Activated T-helper 17 cell treated with anti-CD3 and anti-CD28 coated beads, Interleukin-2, amount 50 U/mL, for 72 hours (primary cell): ENCODE measurements at regions not wholly inside any gene's neighbourhood (a gene's known extent, or its start where the extent isn't known, plus 50 kb on each side); places are given as distances from the start of the nearest gene placed in this dataset.
"Not testable (repeated sequence)": the region's sequence is repeated elsewhere in the genome, so short reads cannot be mapped to it uniquely, and the experiment has no call there.

ENCODE experiments used
- ATAC-seq: fragments of 150-1000 bp; cut with Tn5 transposase; replicated peaks from 2 replicates; pipeline ENCODE4 v1.10.0; 2021; ENCODE audit warnings: mild to moderate bottlenecking, moderate library complexity
- H3K27ac Mint-ChIP-seq: one replicate; pipeline ENCODE4 v1.8.0; 2022; ENCODE audit warnings: mixed read lengths
- H3K27me3 Mint-ChIP-seq: one replicate; pipeline ENCODE4 v1.8.0; 2022; ENCODE audit warnings: mixed read lengths
- H3K36me3 Mint-ChIP-seq: one replicate; pipeline ENCODE4 v1.8.0; 2022; ENCODE audit warnings: low read depth, mild to moderate bottlenecking, mixed read lengths
- H3K4me1 Mint-ChIP-seq: one replicate; pipeline ENCODE4 v1.8.0; 2022; ENCODE audit warnings: mixed read lengths
- H3K4me3 Mint-ChIP-seq: one replicate; pipeline ENCODE4 v1.8.0; 2022; ENCODE audit warnings: mild to moderate bottlenecking, mixed read lengths
- H3K9me3 Mint-ChIP-seq: one replicate; pipeline ENCODE4 v1.8.0; 2022; ENCODE audit warnings: mixed read lengths

DNA sequence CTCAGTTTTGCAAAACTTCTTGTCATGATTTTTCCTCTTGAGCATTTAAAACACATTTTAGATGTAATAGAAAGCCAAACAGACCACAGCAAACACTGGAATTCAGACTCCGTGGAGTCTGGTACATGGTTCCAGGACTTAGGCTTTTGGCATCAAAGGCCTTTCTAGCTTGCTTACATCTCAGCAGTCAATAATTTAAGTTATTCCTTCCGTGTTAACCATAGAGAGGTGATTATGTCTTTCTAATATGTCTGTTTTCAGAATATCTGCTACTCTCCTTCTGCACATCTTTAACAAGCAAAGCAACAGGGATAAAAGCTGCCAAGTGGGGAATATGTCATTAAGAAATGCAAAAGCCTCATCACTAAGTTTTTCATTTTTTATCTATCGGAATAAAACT, 171.7 kb upstream of the CRBN start:
- no peaks in the 10 kb centered on the region for H3K27me3 Mint-ChIP-seq
- no peaks in the 10 kb centered on the region for H3K4me1 Mint-ChIP-seq
- H3K27ac Mint-ChIP-seq, result no peak overlapping the region

GRCh38 chr3:3347056-3347455, 167.6 kb upstream of the CRBN start:
- H3K27me3 Mint-ChIP-seq, ATAC-seq, H3K4me3 Mint-ChIP-seq, H3K4me1 Mint-ChIP-seq, H3K27ac Mint-ChIP-seq, H3K36me3 Mint-ChIP-seq, H3K9me3 Mint-ChIP-seq: not testable (repeated sequence)

More for the DNA sequence above, 171.7 kb upstream of the CRBN start:
- Mint-ChIP-seq H3K36me3 (no peaks in the 10 kb centered on the region), H3K9me3 (no peaks in the 10 kb centered on the region), H3K4me3 (no peak overlapping the region)
- no peak for ATAC-seq

GRCh38 chr3:3346556-3346955, 167.1 kb upstream of the CRBN start:
- Mint-ChIP-seq H3K4me1 (no peaks in the 10 kb centered on the region), H3K9me3 (no peaks in the 10 kb centered on the region), H3K36me3 (no peaks in the 10 kb centered on the region), H3K27me3 (peaks cover 9% of the 10 kb centered on the region), H3K27ac (no peak overlapping the region), H3K4me3 (no peak overlapping the region)
- no peak for ATAC-seq

- Mint-ChIP-seq H3K27ac (no peak overlapping the region), H3K27me3 (peaks cover 16% of the 10 kb centered on the region), H3K4me1 (no peaks in the 10 kb centered on the region), H3K36me3 (no peaks in the 10 kb centered on the region), H3K4me3 (no peak overlapping the region), H3K9me3 (no peaks in the 10 kb centered on the region)
- no peak for ATAC-seq
These were observed 162.7 kb upstream of the CRBN start for GRCh38 chr3:3342141-3342540.

DNA sequence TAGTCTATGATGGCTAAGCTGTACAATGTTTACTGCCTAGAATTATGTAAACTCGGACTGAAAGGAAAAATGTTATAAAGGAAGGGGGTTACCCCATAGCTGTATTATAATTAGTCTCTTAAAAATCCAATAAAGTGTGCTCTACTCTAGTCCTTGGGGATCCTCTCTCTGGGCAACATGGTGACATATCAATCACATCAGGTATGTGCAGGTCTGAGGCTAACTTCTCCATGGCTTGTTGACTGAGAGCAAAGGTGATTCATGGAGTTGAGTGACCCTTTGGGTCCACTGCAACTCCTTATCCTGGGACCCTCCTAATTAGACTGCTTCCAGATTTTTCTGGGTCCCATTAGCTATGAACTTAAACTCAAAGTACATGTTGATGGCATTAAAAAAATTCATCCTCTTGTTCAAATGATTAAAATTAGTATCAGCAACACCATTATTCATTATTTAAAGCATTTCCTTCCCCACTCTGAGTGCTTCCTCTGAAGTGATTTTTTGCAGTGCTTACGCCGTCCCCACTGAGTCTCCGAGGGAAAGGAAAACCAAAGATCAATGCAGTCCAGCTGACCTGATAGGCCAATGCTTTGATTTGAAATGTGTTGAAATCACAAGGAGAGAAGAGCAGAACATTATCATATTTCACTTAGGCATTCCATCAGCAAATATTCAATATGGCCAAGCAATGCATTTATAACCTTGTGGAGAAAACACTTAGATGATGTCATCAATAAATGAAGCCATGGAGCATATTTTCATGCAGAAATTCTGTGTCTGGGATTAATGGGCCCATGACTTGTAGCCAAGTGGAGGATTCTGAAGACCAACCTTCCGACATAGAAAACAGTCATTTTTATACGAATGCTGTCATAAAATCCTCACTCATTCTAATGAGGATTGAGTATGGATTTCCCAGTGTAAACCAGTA, 161.7 kb upstream of the CRBN start:
- Mint-ChIP-seq H3K27me3 (peaks cover 16% of the 10 kb centered on the region), H3K4me3 (no peak overlapping the region), H3K4me1 (no peaks in the 10 kb centered on the region), H3K36me3 (no peaks in the 10 kb centered on the region), H3K9me3 (no peaks in the 10 kb centered on the region), H3K27ac (no peak overlapping the region)
- no peak for ATAC-seq

- Mint-ChIP-seq H3K27ac (no peak overlapping the region), H3K9me3 (no peaks in the 10 kb centered on the region), H3K27me3 (peaks cover 13% of the 10 kb centered on the region), H3K4me1 (no peaks in the 10 kb centered on the region), H3K36me3 (no peaks in the 10 kb centered on the region), H3K4me3 (no peak overlapping the region)
- no peak for ATAC-seq
These were observed 161.0 kb upstream of the CRBN start for GRCh38 chr3:3340526-3340925.

DNA sequence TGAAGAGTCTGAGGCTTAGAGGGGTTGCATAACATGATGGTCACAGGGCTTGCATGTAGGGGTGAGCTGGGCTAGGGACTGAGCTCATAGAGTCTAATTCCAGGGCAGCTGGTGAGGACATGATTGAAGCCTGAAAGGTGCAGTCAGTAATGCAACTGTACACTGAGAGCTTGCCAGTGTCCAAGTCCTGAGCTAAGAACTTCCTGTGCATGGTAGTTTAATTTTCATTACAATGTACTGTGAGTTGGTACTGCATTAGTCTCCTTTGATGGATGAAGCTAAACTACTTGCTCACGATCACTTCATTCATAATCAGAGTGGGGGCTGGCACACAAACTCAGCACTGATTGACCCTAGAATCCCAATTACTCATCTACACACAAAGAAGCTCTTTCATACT, 156.4 kb upstream of the CRBN start:
- H3K4me3 Mint-ChIP-seq, result no peak overlapping the region
- H3K27ac Mint-ChIP-seq, result no peak overlapping the region
- peaks cover 7% of the 10 kb centered on the region for H3K27me3 Mint-ChIP-seq
- no peaks in the 10 kb centered on the region for H3K9me3 Mint-ChIP-seq
- H3K4me1 Mint-ChIP-seq, result no peaks in the 10 kb centered on the region
- no peaks in the 10 kb centered on the region for H3K36me3 Mint-ChIP-seq
- ATAC-seq, result no peak

DNA sequence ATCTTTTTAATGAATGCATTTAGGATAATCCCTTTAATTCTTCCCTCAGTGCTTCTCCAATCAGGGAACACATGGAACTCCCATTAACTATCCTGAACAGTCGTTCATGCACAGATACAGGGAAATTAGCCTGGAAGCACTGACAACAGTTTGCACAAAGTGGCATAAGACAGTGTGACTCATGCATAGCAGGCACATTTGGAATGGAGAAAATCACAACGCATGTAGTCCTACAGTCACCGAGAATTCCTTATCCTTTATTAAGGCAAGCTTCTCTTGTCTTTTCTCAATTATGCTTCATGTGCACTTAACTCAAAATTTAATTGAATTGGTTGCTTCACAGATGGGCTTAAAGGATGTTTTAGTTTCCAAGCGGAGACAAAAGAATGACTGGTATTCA, 155.0 kb upstream of the CRBN start:
- no peak for ATAC-seq
- no peak overlapping the region for H3K4me3 Mint-ChIP-seq
- no peaks in the 10 kb centered on the region for H3K4me1 Mint-ChIP-seq
- H3K36me3 Mint-ChIP-seq, result no peaks in the 10 kb centered on the region
- no peak overlapping the region for H3K27ac Mint-ChIP-seq
- H3K9me3 Mint-ChIP-seq, result no peaks in the 10 kb centered on the region
- H3K27me3 Mint-ChIP-seq, result peaks cover 4% of the 10 kb centered on the region

- H3K9me3 Mint-ChIP-seq, result peaks cover 3% of the 10 kb centered on the region
- no peak for ATAC-seq
These were observed 154.1 kb upstream of the CRBN start for GRCh38 chr3:3333571-3333970.

GRCh38 chr3:3316521-3316920, 137.0 kb upstream of the CRBN start:
- Mint-ChIP-seq H3K4me3 (no peak overlapping the region), H3K27me3 (no peaks in the 10 kb centered on the region), H3K36me3 (no peaks in the 10 kb centered on the region), H3K27ac (no peak overlapping the region), H3K9me3 (peaks cover 7% of the 10 kb centered on the region), H3K4me1 (no peaks in the 10 kb centered on the region)
- no peak for ATAC-seq

More at GRCh38 chr3:3333571-3333970, 154.1 kb upstream of the CRBN start:
- Mint-ChIP-seq H3K4me1 (no peaks in the 10 kb centered on the region), H3K27me3 (peaks cover 8% of the 10 kb centered on the region), H3K4me3 (no peak overlapping the region), H3K36me3 (no peaks in the 10 kb centered on the region), H3K27ac (no peak overlapping the region)

- no peak for ATAC-seq
- no peaks in the 10 kb centered on the region for H3K36me3 Mint-ChIP-seq
- H3K4me1 Mint-ChIP-seq, result no peaks in the 10 kb centered on the region
- H3K27ac Mint-ChIP-seq, result no peak overlapping the region
- H3K27me3 Mint-ChIP-seq, result peaks cover 1% of the 10 kb centered on the region
- H3K4me3 Mint-ChIP-seq, result no peak overlapping the region
- peaks cover 7% of the 10 kb centered on the region for H3K9me3 Mint-ChIP-seq
These were observed 136.4 kb upstream of the CRBN start for GRCh38 chr3:3315846-3316245.

- no peak for ATAC-seq
- H3K27ac Mint-ChIP-seq, result no peak overlapping the region
- no peak overlapping the region for H3K4me3 Mint-ChIP-seq
- H3K27me3 Mint-ChIP-seq, result peaks cover 6% of the 10 kb centered on the region
- H3K36me3 Mint-ChIP-seq, result no peaks in the 10 kb centered on the region
- H3K9me3 Mint-ChIP-seq, result no peaks in the 10 kb centered on the region
- H3K4me1 Mint-ChIP-seq, result no peaks in the 10 kb centered on the region
These were observed 130.4 kb upstream of the CRBN start for GRCh38 chr3:3309887-3310286.

GRCh38 chr3:3308809-3309208, 129.3 kb upstream of the CRBN start:
- H3K4me1 Mint-ChIP-seq, result no peaks in the 10 kb centered on the region
- H3K27me3 Mint-ChIP-seq, result peaks cover 13% of the 10 kb centered on the region
- no peak overlapping the region for H3K27ac Mint-ChIP-seq
- H3K36me3 Mint-ChIP-seq, result no peaks in the 10 kb centered on the region
- H3K4me3 Mint-ChIP-seq, result no peak overlapping the region
- no peak for ATAC-seq
- no peaks in the 10 kb centered on the region for H3K9me3 Mint-ChIP-seq

DNA sequence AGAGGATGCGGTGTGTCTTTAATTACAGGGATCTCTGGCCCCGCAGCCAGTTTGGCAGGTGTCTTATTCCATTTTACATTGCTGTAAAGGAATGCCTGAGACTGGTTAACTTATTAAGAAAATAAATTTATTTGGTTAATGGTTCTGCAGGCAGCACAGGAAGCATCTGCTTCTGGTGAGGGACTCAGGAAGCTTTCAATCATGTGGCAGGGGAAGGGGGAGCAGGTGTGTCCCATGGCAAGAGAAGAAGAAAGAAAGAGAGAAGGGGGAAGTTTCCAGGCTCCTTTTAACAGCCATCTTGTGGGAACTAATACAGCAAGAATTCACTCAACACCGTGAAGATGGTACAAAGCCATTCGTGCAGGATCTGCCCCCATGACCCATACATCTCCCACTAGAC, 128.0 kb upstream of the CRBN start:
- no peak overlapping the region for H3K4me3 Mint-ChIP-seq
- no peak overlapping the region for H3K27ac Mint-ChIP-seq
- ATAC-seq, result no peak
- no peaks in the 10 kb centered on the region for H3K4me1 Mint-ChIP-seq
- H3K36me3 Mint-ChIP-seq, result no peaks in the 10 kb centered on the region
- H3K27me3 Mint-ChIP-seq, result peaks cover 14% of the 10 kb centered on the region
- no peaks in the 10 kb centered on the region for H3K9me3 Mint-ChIP-seq

GRCh38 chr3:3305841-3306240, 126.3 kb upstream of the CRBN start:
- ATAC-seq, result no peak
- Mint-ChIP-seq H3K9me3 (peaks cover 5% of the 10 kb centered on the region), H3K4me3 (no peak overlapping the region), H3K27ac (no peak overlapping the region), H3K36me3 (no peaks in the 10 kb centered on the region), H3K4me1 (no peaks in the 10 kb centered on the region), H3K27me3 (peaks cover 18% of the 10 kb centered on the region)
